Transverse colon (tissue), 4 donors: ENCODE measurements at regions not wholly inside any gene's neighbourhood (a gene's known extent, or its start where the extent isn't known, plus 50 kb on each side); places are given as distances from the start of the nearest gene placed in this dataset.
"Not testable (repeated sequence)": the region's sequence is repeated elsewhere in the genome, so short reads cannot be mapped to it uniquely, and the experiment has no call there.

Experiments
- DNase-seq: peaks from one replicate; pipeline ENCODE4 v3.0.0-alpha.2; 2019
- H3K27ac ChIP-seq, 4 donors: fragments of 200-600 bp; sonication (generic); 2 replicates each; pipeline ENCODE4 v1.5.1; 2016 to 2018; ENCODE audit warnings: inconsistent platforms in 4 of 4
- H3K27me3 ChIP-seq: fragments of 200-600 bp; sonication (generic); 2 replicates; pipeline ENCODE4 v1.5.1; 2017; ENCODE audit warnings: inconsistent platforms
- H3K36me3 ChIP-seq, 4 donors: fragments of 200-600 bp; sonication (generic); 2 replicates each; pipeline ENCODE4 v1.5.1; 2017 to 2019; ENCODE audit warnings: inconsistent platforms in 4 of 4
- H3K4me1 ChIP-seq, 4 donors: fragments of 200-600 bp; sonication (generic); 2 replicates each; pipeline ENCODE4 v1.5.1; 2017 to 2020; ENCODE audit warnings: inconsistent platforms in 4 of 4
- H3K4me3 ChIP-seq, 4 donors: fragments of 200-600 bp; sonication (generic); 1 replicate in 1 of 4; 2 replicates in 3 of 4; pipeline versions ENCODE4 v1.5.1 to v1.6.1; 2017 to 2019; ENCODE audit warnings: inconsistent platforms in 4 of 4
- H3K9me3 ChIP-seq, 2 donors: fragments of 200-600 bp; sonication (generic); 2 replicates each; pipeline ENCODE4 v1.5.1; 2017 to 2019; ENCODE audit warnings: inconsistent platforms in 2 of 2
- CTCF ChIP-seq, 5 experiments: fragments of 200-600 bp in 3 of 5; fragments of 450-650 bp in 2 of 5; sonication (generic) in 3 of 5; IDR thresholded peaks; 1 replicate in 2 of 5; 2 replicates in 3 of 5; pipeline ENCODE4 v1.5.1; 2016 to 2017; ENCODE audit warnings: antibody characterized with exemption in 5 of 5, inconsistent platforms in 3 of 5, mild to moderate bottlenecking in 2 of 5, moderate library complexity in 1 of 5
- EP300 ChIP-seq: sonication (generic); formaldehyde crosslinking; IDR thresholded peaks from one replicate; pipeline ENCODE4 v1.6.1; 2017; ENCODE audit warnings: antibody characterized with exemption, low read depth
- POLR2A ChIP-seq: fragments of 450-650 bp; IDR thresholded peaks from one replicate; pipeline ENCODE4 v1.6.1; 2016; ENCODE audit warnings: antibody characterized with exemption, mild to moderate bottlenecking, moderate library complexity
- POLR2AphosphoS5 ChIP-seq, 3 donors: sonication (generic); formaldehyde crosslinking; IDR thresholded peaks; one replicate each; pipeline ENCODE4 v1.6.1; 2016; ENCODE audit warnings: antibody characterized with exemption in 3 of 3
- WGBS, 2 donors: methylation state at CpG; one replicate each; pipeline ENCODE4 v1.1.5; 2018; ENCODE audit warnings: low coverage in 1 of 2; 5-methylcytosine and 5-hydroxymethylcytosine counted together
- in situ Hi-C, 4 donors: fragments of 200-750 bp; cut with MboI; loops; one replicate each; pipeline versions ENCODE4 v1.15.0 to v1.15.1; 2017; ENCODE audit warnings: low sequenced_read_pairs in 3 of 4, low pct_ligation_motif_present in 1 of 4, low pct_unique_long_range_greater_than_20kb in 1 of 4
- intact Hi-C: fragments of 100-400 bp; cut with DNase I; formaldehyde crosslinking; loops from one replicate; pipeline ENCODE4 v1.15.1; 2023; ENCODE audit warnings: low total_unique reads

- Histone ChIP-seq H3K4me1 (no peaks in the 10 kb centered on the region), H3K27ac (no peak overlapping the region), H3K9me3 (no peaks in the 10 kb centered on the region), H3K36me3 (no peaks in the 10 kb centered on the region), H3K27me3 (no peaks in the 10 kb centered on the region), H3K4me3 (no peak overlapping the region)
- in situ Hi-C loops: no loop called here
- no peak for DNase-seq
- 51 to 55% methylated on average over 1 of the region's 1 CpG for WGBS, 2 donors
- intact Hi-C loops: no loop called here
- TF ChIP-seq EP300 (no peak), CTCF (IDR thresholded peaks at IDR 0.05) (no peak), POLR2A (no peak), POLR2AphosphoS5 (IDR thresholded peaks at IDR 0.05) (no peak)
Observed at GRCh38 chr6:94862112-94862511, 715.2 kb upstream of the MANEA start.

DNA sequence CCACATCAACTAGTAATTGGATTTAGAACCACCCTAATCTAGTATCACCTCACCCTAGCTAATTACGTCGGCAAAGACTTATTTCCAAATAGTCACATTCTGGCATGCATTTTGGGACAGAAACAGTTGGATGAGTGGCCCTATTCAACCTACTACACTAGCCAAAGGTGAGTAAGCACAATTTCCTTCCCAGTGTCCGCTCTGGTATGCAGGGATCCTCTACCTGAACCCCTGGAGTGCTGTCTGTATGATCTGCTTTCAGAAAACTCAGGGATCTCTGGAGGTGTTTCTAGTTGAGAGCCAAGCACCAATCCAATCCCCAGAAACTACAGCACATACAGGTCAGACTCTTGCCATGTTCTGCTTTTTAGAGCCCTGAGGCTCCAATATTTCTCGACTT is 717.4 kb upstream of the MANEA start:
- Histone ChIP-seq H3K36me3 (no peaks in the 10 kb centered on the region), H3K27me3 (no peaks in the 10 kb centered on the region), H3K4me3 (no peak overlapping the region), H3K27ac (no peak overlapping the region), H3K9me3 (no peaks in the 10 kb centered on the region), H3K4me1 (no peaks in the 10 kb centered on the region)
- intact Hi-C loops: no loop called here
- no peak for DNase-seq
- TF ChIP-seq CTCF (IDR thresholded peaks at IDR 0.05) (no peak), EP300 (no peak), POLR2A (no peak), POLR2AphosphoS5 (IDR thresholded peaks at IDR 0.05) (no peak)
- in situ Hi-C loops: no loop called here
- 81 to 95% methylated on average over 4 of the region's 4 CpGs for WGBS, 2 donors

DNA sequence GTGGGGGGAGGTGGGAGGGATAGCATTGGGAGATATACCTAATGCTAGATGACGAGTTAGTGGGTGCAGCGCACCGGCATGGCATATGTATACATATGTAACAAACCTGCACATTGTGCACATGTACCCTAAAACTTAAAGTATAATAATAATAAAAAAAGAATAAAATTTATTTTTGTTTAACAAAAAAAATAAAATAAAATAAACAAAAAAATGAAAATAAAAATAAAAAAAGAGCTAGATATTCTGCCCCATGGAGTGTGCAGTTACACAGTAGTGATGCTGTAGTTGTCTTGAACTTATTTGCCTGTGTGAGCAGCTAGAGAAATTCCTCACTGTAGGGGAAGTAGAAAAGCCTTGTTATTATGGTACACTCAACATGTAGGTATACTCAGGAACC is 720.3 kb upstream of the MANEA start:
- H3K4me3 ChIP-seq, H3K27ac ChIP-seq, H3K27me3 ChIP-seq, DNase-seq, H3K4me1 ChIP-seq, H3K9me3 ChIP-seq, H3K36me3 ChIP-seq, in situ Hi-C loops, intact Hi-C loops: not testable (repeated sequence)
- WGBS, 2 donors: 86 to 96% methylated on average over 2 to 3 of the region's 3 CpGs

GRCh38 chr6:94851329-94851728 is 726.0 kb upstream of the MANEA start:
- WGBS, 2 donors: 80 to 83% methylated on average over 1 to 8 of the region's 8 CpGs
- DNase-seq, H3K27me3 ChIP-seq, H3K27ac ChIP-seq, H3K36me3 ChIP-seq, intact Hi-C loops, H3K4me1 ChIP-seq, in situ Hi-C loops, H3K9me3 ChIP-seq, H3K4me3 ChIP-seq: not testable (repeated sequence)

GRCh38 chr6:94845742-94846141 is 731.6 kb upstream of the MANEA start:
- Histone ChIP-seq H3K4me1 (no peaks in the 10 kb centered on the region), H3K36me3 (no peaks in the 10 kb centered on the region)

More at GRCh38 chr6:94845742-94846141, 731.6 kb upstream of the MANEA start:
- Histone ChIP-seq H3K4me3 (no peak overlapping the region), H3K27ac (no peak overlapping the region), H3K27me3 (no peaks in the 10 kb centered on the region), H3K9me3 (peaks cover 0 to 5% of the 10 kb centered on the region in 2 donors)
- WGBS, 2 donors: 67 to 73% methylated on average over 1 of the region's 1 CpG
- in situ Hi-C loops (no loop called here), intact Hi-C loops (no loop called here)
- TF ChIP-seq POLR2A: no peak
- TF ChIP-seq POLR2AphosphoS5 (IDR thresholded peaks at IDR 0.05): no peak
- no peak for TF ChIP-seq CTCF (IDR thresholded peaks at IDR 0.05)
- TF ChIP-seq EP300: no peak
- no peak for DNase-seq
